ENCODE measurements at regions not wholly inside any gene's neighbourhood (a gene's known extent, or its start where the extent isn't known, plus 50 kb on each side); places are given as distances from the start of the nearest gene placed in this dataset.

DNA sequence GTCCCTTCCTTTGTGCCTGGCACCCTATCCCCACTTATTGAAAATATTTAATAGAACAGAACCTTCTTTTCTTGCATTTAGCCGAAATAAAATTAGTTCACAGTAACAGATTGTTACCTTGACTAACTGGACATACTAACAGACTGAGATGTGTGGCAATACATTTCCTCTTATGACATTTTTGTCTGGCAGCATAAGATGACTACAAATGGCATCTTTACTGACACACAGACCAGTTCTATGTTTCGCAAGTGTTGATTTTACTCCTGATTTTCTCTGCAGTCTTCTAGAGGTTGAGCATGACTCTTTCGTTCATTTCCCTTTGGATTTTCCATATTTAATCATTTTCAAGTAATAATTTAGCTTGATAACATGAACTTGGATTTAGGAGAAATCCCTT lies 474.6 kb downstream of the CBLN4 start:
- TF ChIP-seq, protein P1, sequence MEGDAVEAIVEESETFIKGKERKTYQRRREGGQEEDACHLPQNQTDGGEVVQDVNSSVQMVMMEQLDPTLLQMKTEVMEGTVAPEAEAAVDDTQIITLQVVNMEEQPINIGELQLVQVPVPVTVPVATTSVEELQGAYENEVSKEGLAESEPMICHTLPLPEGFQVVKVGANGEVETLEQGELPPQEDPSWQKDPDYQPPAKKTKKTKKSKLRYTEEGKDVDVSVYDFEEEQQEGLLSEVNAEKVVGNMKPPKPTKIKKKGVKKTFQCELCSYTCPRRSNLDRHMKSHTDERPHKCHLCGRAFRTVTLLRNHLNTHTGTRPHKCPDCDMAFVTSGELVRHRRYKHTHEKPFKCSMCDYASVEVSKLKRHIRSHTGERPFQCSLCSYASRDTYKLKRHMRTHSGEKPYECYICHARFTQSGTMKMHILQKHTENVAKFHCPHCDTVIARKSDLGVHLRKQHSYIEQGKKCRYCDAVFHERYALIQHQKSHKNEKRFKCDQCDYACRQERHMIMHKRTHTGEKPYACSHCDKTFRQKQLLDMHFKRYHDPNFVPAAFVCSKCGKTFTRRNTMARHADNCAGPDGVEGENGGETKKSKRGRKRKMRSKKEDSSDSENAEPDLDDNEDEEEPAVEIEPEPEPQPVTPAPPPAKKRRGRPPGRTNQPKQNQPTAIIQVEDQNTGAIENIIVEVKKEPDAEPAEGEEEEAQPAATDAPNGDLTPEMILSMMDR (IDR thresholded peaks at IDR 0.05), result no peak
- TF ChIP-seq EP300 (IDR thresholded peaks at IDR 0.05) (no peak), POLR2A (IDR thresholded peaks at IDR 0.05) (no peak)
